ENCODE measurements at regions not wholly inside any gene's neighbourhood (a gene's known extent, or its start where the extent isn't known, plus 50 kb on each side); places are given as distances from the start of the nearest gene placed in this dataset.

- Histone ChIP-seq H3K79me2 (ENCODE audit: control insufficient read depth, insufficient read depth, low read length) (no peaks in the 10 kb centered on the region), H3K4me2 (ENCODE audit: insufficient read depth, low read length) (no peak overlapping the region), H4K20me1 (replicated peaks; ENCODE audit: control insufficient read depth, extremely low read depth, insufficient read depth, low read length) (no peaks in the 10 kb centered on the region), H2AFZ (ENCODE audit: low read depth, low read length) (no peak overlapping the region), H3K4me1 (ENCODE audit: control insufficient read depth, extremely low read depth, insufficient read depth, low read length) (no peaks in the 10 kb centered on the region), H3K27me3 (ENCODE audit: control insufficient read depth in 2 of 2, insufficient read depth in 2 of 2, low read length in 2 of 2) (peaks cover 7 to 9% of the 10 kb centered on the region in 2 experiments), H3K9me3 (replicated peaks; ENCODE audit: control insufficient read depth, insufficient read depth, low read length) (no peaks in the 10 kb centered on the region), H3K9me1 (replicated peaks; ENCODE audit: control insufficient read depth, extremely low read depth, insufficient read depth, low read length) (no peaks in the 10 kb centered on the region), H3K36me3 (ENCODE audit: control insufficient read depth in 2 of 2, extremely low read depth in 1 of 2, insufficient read depth in 2 of 2, low read length in 2 of 2) (no peaks in the 10 kb centered on the region), H3K4me3 (replicated peaks in 1 of 3; ENCODE audit: insufficient read depth in 1 of 3, low read depth in 1 of 3, low read length in 3 of 3) (no peak overlapping the region), H3K27ac (ENCODE audit: insufficient read depth, low read depth, low read length) (no peak overlapping the region), H3K9ac (replicated peaks; ENCODE audit: extremely low read depth, insufficient read depth, low read length) (no peak overlapping the region)
- no peak for TF ChIP-seq MYC (IDR thresholded peaks at IDR 0.05; ENCODE audit: low read depth, low read length)
- no peak for TF ChIP-seq POLR2AphosphoS5 (IDR thresholded peaks at IDR 0.05; ENCODE audit: insufficient read depth, low read depth, low read length)
- DNase-seq (ENCODE audit: low read depth, low spot score) (no peak), FAIRE-seq (no peak)
- CTCF ChIA-PET = no interaction called here
- BruUV-seq (replicated peaks) = no TSS peak
- intact Hi-C loops (cut with micrococcal nuclease) (no loop called here), dilution Hi-C loops (cut with MboI; ENCODE audit: extremely low pct_ligation_motif_present, low sequenced_read_pairs) (no loop called here)
- POLR2A ChIA-PET = no interaction called here
Measured at GRCh38 chr16:55052348-55052734, 121.7 kb downstream of the IRX5 start.

- H3K9me3 ChIP-seq (replicated peaks; ENCODE audit: control insufficient read depth, insufficient read depth, low read length) = no peaks in the 10 kb centered on the region
- H3K27me3 ChIP-seq (ENCODE audit: control insufficient read depth in 2 of 2, insufficient read depth in 2 of 2, low read length in 2 of 2) = peaks cover 10 to 12% of the 10 kb centered on the region in 2 experiments
- H2AFZ ChIP-seq (ENCODE audit: low read depth, low read length) = no peak overlapping the region
- H3K4me2 ChIP-seq (ENCODE audit: insufficient read depth, low read length) = no peak overlapping the region
- H3K36me3 ChIP-seq (ENCODE audit: control insufficient read depth in 2 of 2, extremely low read depth in 1 of 2, insufficient read depth in 2 of 2, low read length in 2 of 2) = no peaks in the 10 kb centered on the region
- no peaks in the 10 kb centered on the region for H3K79me2 ChIP-seq (ENCODE audit: control insufficient read depth, insufficient read depth, low read length)
- H3K9ac ChIP-seq (replicated peaks; ENCODE audit: extremely low read depth, insufficient read depth, low read length) = no peak overlapping the region
- DNase-seq (ENCODE audit: low read depth, low spot score) = no peak
- no TSS peak for BruUV-seq (replicated peaks)
- no peak for FAIRE-seq
- H3K27ac ChIP-seq (ENCODE audit: insufficient read depth, low read depth, low read length) = no peak overlapping the region
- no peak for TF ChIP-seq POLR2AphosphoS5 (IDR thresholded peaks at IDR 0.05; ENCODE audit: insufficient read depth, low read depth, low read length)
- no peak for TF ChIP-seq MYC (IDR thresholded peaks at IDR 0.05; ENCODE audit: low read depth, low read length)
- no peak for TF ChIP-seq JUN (IDR thresholded peaks at IDR 0.05; ENCODE audit: borderline replicate concordance, insufficient read depth, insufficient read length, low read depth)
- no peak for TF ChIP-seq MAX (IDR thresholded peaks at IDR 0.05; ENCODE audit: insufficient read depth, insufficient read length)
- no peak for TF ChIP-seq POLR2A (IDR thresholded peaks at IDR 0.05; ENCODE audit: low read depth, low read length)
- no peak for TF ChIP-seq CTCF (IDR thresholded peaks at IDR 0.05; ENCODE audit: extremely low read depth in 1 of 2, insufficient read depth in 1 of 2, low read depth in 1 of 2, low read length in 2 of 2)
- no peak for TF ChIP-seq EZH2 (IDR thresholded peaks at IDR 0.05; ENCODE audit: borderline replicate concordance, low read depth, low read length, severe bottlenecking)
- TF ChIP-seq GATA2 (IDR thresholded peaks at IDR 0.05; ENCODE audit: insufficient read depth, insufficient read length, low read depth, low read length) = no peak
- no peak for TF ChIP-seq FOS (IDR thresholded peaks at IDR 0.05; ENCODE audit: borderline replicate concordance, insufficient read depth, low read length)
- no peaks in the 10 kb centered on the region for H4K20me1 ChIP-seq (replicated peaks; ENCODE audit: control insufficient read depth, extremely low read depth, insufficient read depth, low read length)
- H3K4me3 ChIP-seq (replicated peaks in 1 of 3; ENCODE audit: insufficient read depth in 1 of 3, low read depth in 1 of 3, low read length in 3 of 3) = no peak overlapping the region
- intact Hi-C loops (cut with micrococcal nuclease) = no loop called here
- no peaks in the 10 kb centered on the region for H3K9me1 ChIP-seq (replicated peaks; ENCODE audit: control insufficient read depth, extremely low read depth, insufficient read depth, low read length)
- POLR2A ChIA-PET = no interaction called here
- CTCF ChIA-PET = no interaction called here
- no peaks in the 10 kb centered on the region for H3K4me1 ChIP-seq (ENCODE audit: control insufficient read depth, extremely low read depth, insufficient read depth, low read length)
- dilution Hi-C loops (cut with MboI; ENCODE audit: extremely low pct_ligation_motif_present, low sequenced_read_pairs) = no loop called here
Measured at GRCh38 chr16:55052741-55053415, 122.2 kb downstream of the IRX5 start.

Data from endothelial cell of umbilical vein (primary cell).